Neuronal stem cell (in vitro differentiated cells): ENCODE measurements at regions not wholly inside any gene's neighbourhood (a gene's known extent, or its start where the extent isn't known, plus 50 kb on each side); places are given as distances from the start of the nearest gene placed in this dataset.

ENCODE experiments used
- DNase-seq: peaks from one replicate; pipeline ENCODE4 v3.0.0-alpha.2; 2013; ENCODE audit warnings: low spot score
- H2AFZ ChIP-seq: one replicate; pipeline ENCODE4 v1.6.1; 2013; ENCODE audit warnings: mild to moderate bottlenecking, low read length, inconsistent platforms
- H2AK5ac ChIP-seq: 2 replicates; pipeline ENCODE4 v1.6.1; 2013; ENCODE audit warnings: low read depth, mild to moderate bottlenecking, inconsistent platforms, low read length, moderate library complexity, mixed read lengths
- H2BK120ac ChIP-seq: 2 replicates; pipeline ENCODE4 v1.6.1; 2013; ENCODE audit warnings: low read depth, mild to moderate bottlenecking, inconsistent platforms, low read length, moderate library complexity, mixed read lengths
- H2BK12ac ChIP-seq: one replicate; pipeline ENCODE4 v1.6.1; 2013; ENCODE audit warnings: low read length, inconsistent platforms
- H2BK15ac ChIP-seq: 2 replicates; pipeline ENCODE4 v1.6.1; 2013; ENCODE audit warnings: mild to moderate bottlenecking, low read length, inconsistent platforms, mixed read lengths
- H2BK5ac ChIP-seq: one replicate; pipeline ENCODE4 v1.6.1; 2013; ENCODE audit warnings: inconsistent platforms, mild to moderate bottlenecking, low read length, moderate library complexity
- H3K14ac ChIP-seq: one replicate; pipeline ENCODE4 v1.6.1; 2013; ENCODE audit warnings: low read length, inconsistent platforms
- H3K18ac ChIP-seq: 2 replicates; pipeline ENCODE4 v1.6.1; 2013; ENCODE audit warnings: low read length, inconsistent platforms
- H3K23ac ChIP-seq: 2 replicates; pipeline ENCODE4 v1.6.1; 2013; ENCODE audit warnings: low read depth, mild to moderate bottlenecking, mixed read lengths, low read length, inconsistent platforms; ENCODE audit not compliant: poor library complexity
- H3K27ac ChIP-seq: replicated peaks from 3 replicates; pipeline ENCODE4 v1.5.1; 2013; ENCODE audit warnings: low read length, inconsistent platforms
- H3K27me3 ChIP-seq, 3 experiments: 2 replicates each; pipeline ENCODE4 v1.6.1; 2013; ENCODE audit warnings: low read length in 3 of 3, mild to moderate bottlenecking in 2 of 3, inconsistent platforms in 1 of 3, low read depth in 1 of 3, mixed read lengths in 1 of 3, moderate library complexity in 1 of 3; ENCODE audit not compliant: control insufficient read depth in 3 of 3, insufficient read depth in 3 of 3
- H3K36me3 ChIP-seq, 2 donors: replicated peaks in 1 of 2; 2 replicates each; pipeline ENCODE4 v1.6.1; 2013; ENCODE audit warnings: low read length in 2 of 2; ENCODE audit not compliant: control insufficient read depth in 2 of 2, insufficient read depth in 2 of 2
- H3K4ac ChIP-seq: 2 replicates; pipeline ENCODE4 v1.6.1; 2013; ENCODE audit warnings: inconsistent platforms, mild to moderate bottlenecking, low read length, moderate library complexity
- H3K4me1 ChIP-seq, 2 donors: 1 replicate in 1 of 2; 2 replicates in 1 of 2; pipeline ENCODE4 v1.6.1; 2013; ENCODE audit warnings: low read length in 2 of 2, low read depth in 1 of 2; ENCODE audit not compliant: control insufficient read depth in 2 of 2, insufficient read depth in 1 of 2
- H3K4me2 ChIP-seq: one replicate; pipeline ENCODE4 v1.6.1; 2013; ENCODE audit warnings: mild to moderate bottlenecking, low read length, inconsistent platforms; ENCODE audit not compliant: insufficient read depth, poor library complexity, severe bottlenecking
- H3K4me3 ChIP-seq, 2 donors: 2 replicates each; pipeline ENCODE4 v1.5.1; 2013; ENCODE audit warnings: low read length in 2 of 2, mild to moderate bottlenecking in 2 of 2, inconsistent platforms in 1 of 2, moderate library complexity in 1 of 2
- H3K79me1 ChIP-seq: one replicate; pipeline ENCODE4 v1.6.1; 2013; ENCODE audit warnings: low read depth, mild to moderate bottlenecking, inconsistent platforms, low read length, moderate library complexity
- H3K9ac ChIP-seq: one replicate; pipeline ENCODE4 v1.6.1; 2013; ENCODE audit warnings: mild to moderate bottlenecking, low read depth, low read length, inconsistent platforms; ENCODE audit not compliant: poor library complexity
- H3K9me3 ChIP-seq, 2 donors: replicated peaks in 1 of 2; 2 replicates each; pipeline versions ENCODE3 to v1.6.1; 2013; ENCODE audit warnings: low read length in 2 of 2, mild to moderate bottlenecking in 2 of 2, inconsistent platforms in 1 of 2, low read depth in 1 of 2, mixed read lengths in 1 of 2, moderate library complexity in 1 of 2; ENCODE audit not compliant: control insufficient read depth in 2 of 2, insufficient read depth in 1 of 2
- H4K8ac ChIP-seq: one replicate; pipeline ENCODE4 v1.6.1; 2013; ENCODE audit warnings: low read depth, mild to moderate bottlenecking, inconsistent platforms, low read length, moderate library complexity
- H4K91ac ChIP-seq: one replicate; pipeline ENCODE4 v1.6.1; 2013; ENCODE audit warnings: low read length, low read depth, mild to moderate bottlenecking, inconsistent platforms; ENCODE audit not compliant: poor library complexity
- whole genome bisulfite sequencing, 2 donors: extraction: QIAGEN DNeasy Blood & Tissue Kit; methylation state at CpG; one replicate each; pipeline ENCODE4 v1.1.7; 2013; ENCODE audit warnings: missing lambda C conversion rate in 2 of 2, mixed read lengths in 1 of 2; ENCODE audit not compliant: insufficient read length in 2 of 2, insufficient replicate concordance in 1 of 2; ENCODE audit errors: extremely low coverage in 2 of 2; 5-methylcytosine and 5-hydroxymethylcytosine counted together

DNA sequence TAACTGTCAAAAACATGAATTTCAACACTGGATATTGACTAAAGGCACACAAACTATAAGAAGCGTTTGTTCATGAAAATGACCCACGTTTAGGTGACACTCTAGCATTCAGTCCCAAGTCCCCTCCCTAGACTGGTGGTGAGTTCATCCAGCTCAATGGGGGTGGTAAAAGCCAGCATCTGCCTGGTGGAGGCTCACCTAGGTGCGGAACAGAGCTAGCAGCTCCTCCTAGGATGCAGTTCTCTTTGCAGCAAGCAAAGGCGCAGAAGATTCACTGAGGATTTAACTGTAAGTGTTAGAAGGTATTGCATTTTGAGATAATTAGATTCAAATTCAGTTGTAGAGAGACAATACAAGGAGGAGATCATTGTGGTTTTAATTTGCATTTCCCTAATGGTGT lies 87.6 kb downstream of the VSTM2A start:
- Histone ChIP-seq H3K9me3 (peaks cover 0 to 2% of the 10 kb centered on the region in 2 donors), H3K27ac (no peak overlapping the region), H3K9ac (no peak overlapping the region), H2BK120ac (no peak overlapping the region), H3K23ac (no peak overlapping the region), H3K36me3 (no peaks in the 10 kb centered on the region), H2AK5ac (no peak overlapping the region), H2BK12ac (no peak overlapping the region), H2AFZ (no peak overlapping the region), H3K79me1 (no peaks in the 10 kb centered on the region), H3K18ac (no peak overlapping the region), H3K4ac (no peak overlapping the region), H2BK15ac (no peak overlapping the region), H3K4me2 (no peak overlapping the region), H3K4me3 (no peak overlapping the region), H4K91ac (no peak overlapping the region), H2BK5ac (no peak overlapping the region), H3K4me1 (no peaks in the 10 kb centered on the region), H4K8ac (no peak overlapping the region), H3K27me3 (no peaks in the 10 kb centered on the region), H3K14ac (no peak overlapping the region)
- DNase-seq, result no peak
- no CpG with 5 or more reads among the region's 4 CpGs for WGBS, 2 donors

DNA sequence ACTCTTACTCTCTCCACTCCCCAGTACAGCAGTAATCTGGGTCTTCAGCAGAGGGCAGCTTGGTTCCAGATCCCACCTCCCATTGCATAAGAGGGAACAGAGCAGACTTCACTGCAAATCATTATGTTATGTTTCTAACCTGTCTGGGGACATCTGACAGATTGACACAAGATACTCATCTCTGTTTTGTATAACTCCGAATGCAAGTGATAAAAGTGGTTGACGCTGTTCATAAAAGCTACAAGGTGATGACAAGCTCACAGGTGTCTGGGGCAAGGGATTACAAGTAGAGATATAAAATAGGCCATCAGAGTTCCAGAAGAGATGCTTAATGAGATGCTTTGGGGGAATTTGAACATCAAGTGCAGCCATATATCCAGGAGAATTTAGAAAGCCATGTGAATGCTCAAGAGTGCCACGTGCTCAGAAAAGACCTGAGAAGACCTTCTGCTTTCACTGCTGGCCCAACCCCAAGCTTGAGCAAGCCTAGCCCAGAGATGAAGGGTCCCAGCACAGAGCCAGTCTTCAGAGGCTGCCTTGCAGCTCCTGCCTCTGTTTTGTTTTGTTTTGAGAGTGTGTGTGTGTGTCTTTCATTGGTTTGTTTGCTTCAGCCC lies 80.6 kb downstream of the VSTM2A start:
- WGBS, 2 donors, result no CpG with 5 or more reads among the region's 3 CpGs
- H3K9ac ChIP-seq, result no peak overlapping the region
- no peak overlapping the region for H3K4me2 ChIP-seq
- no peaks in the 10 kb centered on the region for H3K4me1 ChIP-seq
- H3K14ac ChIP-seq, result no peak overlapping the region
- H4K8ac ChIP-seq, result no peak overlapping the region
- H3K27me3 ChIP-seq, result no peaks in the 10 kb centered on the region
- no peaks in the 10 kb centered on the region for H3K79me1 ChIP-seq
- H2BK120ac ChIP-seq, result no peak overlapping the region
- no peak overlapping the region for H3K4ac ChIP-seq
- H4K91ac ChIP-seq, result no peak overlapping the region
- no peaks in the 10 kb centered on the region for H3K9me3 ChIP-seq
- H3K18ac ChIP-seq, result no peak overlapping the region
- H3K36me3 ChIP-seq, result no peaks in the 10 kb centered on the region
- H2AFZ ChIP-seq, result no peak overlapping the region
- H3K27ac ChIP-seq, result no peak overlapping the region
- H2BK5ac ChIP-seq, result no peak overlapping the region
- DNase-seq, result no peak
- no peak overlapping the region for H2BK12ac ChIP-seq
- no peak overlapping the region for H3K4me3 ChIP-seq
- no peak overlapping the region for H2BK15ac ChIP-seq
- H3K23ac ChIP-seq, result no peak overlapping the region
- no peak overlapping the region for H2AK5ac ChIP-seq
